Loucy (cell line): ENCODE measurements at regions not wholly inside any gene's neighbourhood (a gene's known extent, or its start where the extent isn't known, plus 50 kb on each side); places are given as distances from the start of the nearest gene placed in this dataset.

ENCODE experiments used
- EZH2phosphoT487 ChIP-seq: fragments of 200-600 bp; IDR thresholded peaks from 2 replicates; pipeline ENCODE4 v1.6.1; 2018; ENCODE audit warnings: antibody characterized with exemption, mild to moderate bottlenecking, moderate library complexity, borderline replicate concordance
- TF ChIP-seq, protein P1 (sequence below): fragments of 200-600 bp; sonication (generic); conservative IDR thresholded peaks from 2 replicates; pipeline ENCODE4 v1.5.1; 2014; ENCODE audit warnings: mild to moderate bottlenecking, antibody characterized with exemption, low read length

DNA sequence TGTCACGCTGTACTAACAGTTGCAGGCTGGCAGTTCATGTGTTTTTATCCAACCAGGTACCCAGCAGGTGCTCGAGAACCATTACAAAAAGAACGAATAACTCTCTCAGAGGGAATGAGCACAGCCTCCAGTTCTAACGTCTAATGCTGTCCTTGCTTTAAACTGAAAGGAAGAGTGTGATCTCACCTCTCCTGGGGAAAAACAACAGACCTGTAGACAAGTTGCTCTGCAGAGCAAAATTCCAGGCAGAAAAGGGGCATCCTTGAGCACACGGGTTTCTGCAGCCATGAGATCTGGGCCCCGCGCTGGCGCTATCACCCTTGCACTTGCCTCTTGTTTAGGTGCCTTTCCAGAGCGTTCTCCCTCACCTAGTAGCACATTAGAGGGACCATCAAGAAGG is 92.5 kb upstream of the DNAH5 start:
- TF ChIP-seq, protein P1, sequence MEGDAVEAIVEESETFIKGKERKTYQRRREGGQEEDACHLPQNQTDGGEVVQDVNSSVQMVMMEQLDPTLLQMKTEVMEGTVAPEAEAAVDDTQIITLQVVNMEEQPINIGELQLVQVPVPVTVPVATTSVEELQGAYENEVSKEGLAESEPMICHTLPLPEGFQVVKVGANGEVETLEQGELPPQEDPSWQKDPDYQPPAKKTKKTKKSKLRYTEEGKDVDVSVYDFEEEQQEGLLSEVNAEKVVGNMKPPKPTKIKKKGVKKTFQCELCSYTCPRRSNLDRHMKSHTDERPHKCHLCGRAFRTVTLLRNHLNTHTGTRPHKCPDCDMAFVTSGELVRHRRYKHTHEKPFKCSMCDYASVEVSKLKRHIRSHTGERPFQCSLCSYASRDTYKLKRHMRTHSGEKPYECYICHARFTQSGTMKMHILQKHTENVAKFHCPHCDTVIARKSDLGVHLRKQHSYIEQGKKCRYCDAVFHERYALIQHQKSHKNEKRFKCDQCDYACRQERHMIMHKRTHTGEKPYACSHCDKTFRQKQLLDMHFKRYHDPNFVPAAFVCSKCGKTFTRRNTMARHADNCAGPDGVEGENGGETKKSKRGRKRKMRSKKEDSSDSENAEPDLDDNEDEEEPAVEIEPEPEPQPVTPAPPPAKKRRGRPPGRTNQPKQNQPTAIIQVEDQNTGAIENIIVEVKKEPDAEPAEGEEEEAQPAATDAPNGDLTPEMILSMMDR: no peak
- no peak for TF ChIP-seq EZH2phosphoT487
